Activated CD4-positive, alpha-beta T cell treated with anti-CD3 and anti-CD28 coated beads, Interleukin-2, amount 10 ng/mL, durations not matched to agents 7 days and 5 days (primary cell): ENCODE measurements at regions not wholly inside any gene's neighbourhood (a gene's known extent, or its start where the extent isn't known, plus 50 kb on each side); places are given as distances from the start of the nearest gene placed in this dataset.

Source experiments
- CTCF ChIA-PET: fragments of 350-600 bp; sonication (Branson Sonifier 250); formaldehyde crosslinking; loops from one replicate; lab custom pipeline; 2021; ENCODE audit warnings: antibody characterized with exemption; lab: Charles Lee
- POLR2A ChIA-PET: fragments of 350-600 bp; sonication (Branson Sonifier 250); formaldehyde crosslinking; loops from one replicate; lab custom pipeline; 2021; ENCODE audit warnings: antibody characterized with exemption; lab: Charles Lee
- DNase-seq: peaks from one replicate; pipeline ENCODE4 v3.0.0-alpha.2; 2020
- H3K27ac Mint-ChIP-seq: one replicate; pipeline ENCODE4 v1.8.0; 2021; ENCODE audit warnings: mild to moderate bottlenecking, moderate library complexity, mixed read lengths
- H3K27me3 Mint-ChIP-seq: one replicate; pipeline ENCODE4 v1.8.0; 2021; ENCODE audit warnings: mixed read lengths
- H3K36me3 Mint-ChIP-seq: one replicate; pipeline ENCODE4 v1.8.0; 2021; ENCODE audit warnings: low read depth, mixed read lengths
- H3K4me1 Mint-ChIP-seq: one replicate; pipeline ENCODE4 v1.8.0; 2021; ENCODE audit warnings: mixed read lengths
- H3K4me3 Mint-ChIP-seq: one replicate; pipeline ENCODE4 v1.8.0; 2021; ENCODE audit warnings: mild to moderate bottlenecking, moderate library complexity, mixed read lengths
- H3K9me3 Mint-ChIP-seq: one replicate; pipeline ENCODE4 v1.8.0; 2021; ENCODE audit warnings: mixed read lengths

DNA sequence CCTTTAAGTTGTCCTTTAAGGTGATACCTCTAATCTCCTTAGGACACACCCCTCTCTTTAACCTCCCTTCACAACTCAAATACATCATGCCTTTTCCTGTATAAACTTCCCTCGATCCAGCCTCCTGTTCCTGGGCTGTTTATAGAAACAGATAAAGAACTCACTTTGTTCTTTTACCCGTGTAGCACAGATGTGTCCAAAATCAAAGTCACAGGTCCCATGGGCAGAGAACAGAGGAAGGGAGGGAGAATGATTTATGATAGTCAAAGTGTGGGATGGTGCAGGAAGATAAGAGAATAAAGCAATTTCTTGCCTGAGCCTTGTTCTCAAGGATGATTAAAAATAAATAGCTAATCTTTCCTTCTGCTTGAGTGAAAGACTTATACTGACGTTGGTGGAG lies 50.3 kb upstream of the CABCOCO1 start:
- Mint-ChIP-seq H3K4me3 (no peak overlapping the region), H3K9me3 (no peaks in the 10 kb centered on the region), H3K27ac (no peak overlapping the region), H3K4me1 (no peaks in the 10 kb centered on the region), H3K36me3 (no peaks in the 10 kb centered on the region), H3K27me3 (peaks cover 9% of the 10 kb centered on the region)
- ChIA-PET CTCF (interaction anchor here (0.6 kb wide), 1 partner anchor 776 kb away, joined by 3 read pairs; no protein-coding TSS in a partner anchor), POLR2A (no interaction called here)
- DNase-seq = no peak

DNA sequence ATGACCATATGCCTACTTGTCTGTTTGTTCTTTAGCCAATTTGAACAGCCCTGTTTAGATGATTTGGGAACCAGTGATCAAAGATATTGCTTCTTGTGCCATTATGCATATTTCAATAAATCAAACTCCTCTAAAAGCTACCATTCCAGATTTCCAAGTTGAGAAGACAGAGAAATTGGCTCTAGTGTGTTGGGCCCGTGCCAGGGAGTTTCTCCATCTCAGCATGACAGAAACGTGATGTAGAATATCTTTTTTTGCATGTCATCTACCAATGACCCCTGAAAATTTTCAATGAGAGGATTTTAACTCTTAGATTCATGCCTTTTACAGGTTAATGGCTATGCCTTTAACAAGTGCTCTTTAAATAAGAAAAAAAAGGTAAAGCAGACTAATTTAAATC lies 50.7 kb upstream of the CABCOCO1 start:
- ChIA-PET CTCF (no interaction called here), POLR2A (no interaction called here)
- Mint-ChIP-seq H3K27ac (no peak overlapping the region), H3K4me3 (no peak overlapping the region), H3K27me3 (peaks cover 9% of the 10 kb centered on the region), H3K4me1 (no peaks in the 10 kb centered on the region), H3K9me3 (no peaks in the 10 kb centered on the region), H3K36me3 (no peaks in the 10 kb centered on the region)
- DNase-seq = no peak

DNA sequence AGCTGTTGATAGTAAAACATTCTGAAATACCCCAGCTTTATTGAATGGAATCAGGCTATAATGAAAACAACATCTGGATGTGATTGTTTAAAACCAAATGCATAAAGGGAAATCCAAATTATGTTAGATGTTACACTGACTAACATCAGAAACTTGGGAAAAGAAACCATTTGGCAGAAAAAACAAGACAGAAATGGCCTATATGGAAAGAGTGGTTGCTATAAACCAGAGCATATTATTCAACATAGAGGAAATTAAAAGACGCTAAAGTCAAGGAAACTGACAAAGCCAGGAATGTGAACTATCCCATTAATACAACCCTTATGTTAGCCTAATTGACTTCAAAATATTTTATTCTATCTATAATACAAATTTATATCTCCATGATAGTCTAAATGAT lies 53.0 kb upstream of the CABCOCO1 start:
- Mint-ChIP-seq H3K4me3 (no peak overlapping the region), H3K27ac (no peak overlapping the region), H3K36me3 (no peaks in the 10 kb centered on the region), H3K4me1 (no peaks in the 10 kb centered on the region), H3K9me3 (no peaks in the 10 kb centered on the region), H3K27me3 (peaks cover 12% of the 10 kb centered on the region)
- DNase-seq = no peak
- ChIA-PET POLR2A (no interaction called here), CTCF (no interaction called here)

DNA sequence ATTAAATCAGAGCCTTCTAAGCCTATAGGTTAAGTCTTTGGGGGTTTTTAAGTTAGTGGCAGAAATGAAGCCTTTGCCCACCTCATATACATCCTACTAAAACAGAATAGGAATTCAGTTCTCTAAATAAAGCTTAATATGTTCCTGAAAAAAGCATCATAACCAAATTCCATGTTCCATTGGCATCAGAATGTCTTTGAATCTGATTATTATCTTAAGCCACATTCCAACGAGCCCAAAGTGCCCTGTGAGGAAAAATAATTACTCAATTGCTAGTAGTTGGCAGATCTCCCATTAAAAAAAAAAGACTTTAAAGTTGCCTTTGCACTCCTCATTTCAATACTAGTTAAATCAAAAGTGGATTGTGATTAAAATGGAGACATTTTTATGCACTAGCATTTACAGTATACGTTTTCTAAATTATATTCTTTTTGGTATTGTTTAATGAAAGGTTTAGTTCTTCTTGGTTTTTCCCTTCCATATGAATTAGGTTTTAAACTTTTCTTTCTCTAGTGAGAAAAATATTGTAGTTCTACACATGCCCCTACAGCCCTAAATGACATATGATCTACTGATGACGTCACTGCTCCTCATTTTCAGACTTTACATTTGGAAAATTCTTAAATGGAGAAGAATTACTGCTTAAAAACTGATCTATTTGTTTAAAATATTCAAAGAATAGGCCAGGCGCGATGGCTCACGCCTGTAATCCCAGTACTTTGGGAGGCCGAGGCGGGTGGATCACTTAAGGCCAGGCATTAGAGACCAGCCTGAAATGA lies 54.3 kb upstream of the CABCOCO1 start:
- Mint-ChIP-seq H3K4me3 (no peak overlapping the region), H3K27ac (no peak overlapping the region), H3K9me3 (no peaks in the 10 kb centered on the region), H3K27me3 (peaks cover 12% of the 10 kb centered on the region), H3K36me3 (no peaks in the 10 kb centered on the region), H3K4me1 (no peaks in the 10 kb centered on the region)
- POLR2A ChIA-PET = no interaction called here
- CTCF ChIA-PET = no interaction called here
- no peak for DNase-seq

DNA sequence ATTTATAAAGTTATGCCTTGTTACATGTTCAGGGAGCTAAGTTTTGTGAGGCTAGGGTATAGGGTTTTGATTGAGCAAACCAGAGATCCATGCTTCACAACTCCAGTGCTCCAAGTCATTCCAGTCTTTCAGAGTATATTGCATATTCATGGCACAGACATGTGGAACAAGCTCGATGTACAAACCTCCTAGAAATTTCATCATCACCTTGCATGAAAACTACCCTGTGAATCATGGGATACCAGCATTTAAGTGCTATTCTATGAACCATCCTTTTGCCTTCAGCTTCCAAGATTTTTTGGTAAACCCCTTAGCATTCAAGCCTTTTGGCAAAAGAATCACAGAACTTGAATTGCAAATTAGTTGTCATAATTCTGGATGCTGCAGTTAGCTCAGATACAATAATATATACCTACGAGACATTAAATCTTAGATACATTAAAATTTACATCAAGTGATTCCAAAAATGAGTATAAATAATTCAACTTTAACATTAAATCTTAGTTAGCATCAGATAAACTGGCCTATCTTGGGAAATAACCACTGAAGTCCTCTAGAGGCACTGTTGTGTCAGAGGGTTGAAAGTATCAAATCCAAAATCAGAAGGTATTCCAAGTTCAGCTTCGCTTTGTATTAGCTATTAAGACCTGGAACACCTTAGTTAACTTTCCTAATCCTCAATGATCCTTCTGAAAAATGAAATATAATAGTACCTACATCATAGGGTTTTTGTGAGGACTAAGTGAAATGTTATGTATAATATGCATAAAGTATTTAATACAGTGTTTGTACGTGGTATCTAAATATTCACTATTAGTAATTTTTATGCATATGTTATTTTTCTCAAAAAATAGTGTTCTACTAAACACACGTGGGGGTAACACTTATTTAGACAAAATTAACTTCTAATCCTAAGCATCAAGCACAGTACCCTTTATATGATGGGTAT lies 55.5 kb upstream of the CABCOCO1 start:
- Mint-ChIP-seq H3K4me1 (no peaks in the 10 kb centered on the region), H3K36me3 (no peaks in the 10 kb centered on the region), H3K27ac (no peak overlapping the region), H3K9me3 (no peaks in the 10 kb centered on the region), H3K4me3 (no peak overlapping the region), H3K27me3 (peaks cover 14% of the 10 kb centered on the region)
- POLR2A ChIA-PET = no interaction called here
- no peak for DNase-seq
- CTCF ChIA-PET = interaction anchor here (1.0 kb wide), 1 partner anchor 10 kb away, joined by 3 read pairs; no protein-coding TSS in a partner anchor

DNA sequence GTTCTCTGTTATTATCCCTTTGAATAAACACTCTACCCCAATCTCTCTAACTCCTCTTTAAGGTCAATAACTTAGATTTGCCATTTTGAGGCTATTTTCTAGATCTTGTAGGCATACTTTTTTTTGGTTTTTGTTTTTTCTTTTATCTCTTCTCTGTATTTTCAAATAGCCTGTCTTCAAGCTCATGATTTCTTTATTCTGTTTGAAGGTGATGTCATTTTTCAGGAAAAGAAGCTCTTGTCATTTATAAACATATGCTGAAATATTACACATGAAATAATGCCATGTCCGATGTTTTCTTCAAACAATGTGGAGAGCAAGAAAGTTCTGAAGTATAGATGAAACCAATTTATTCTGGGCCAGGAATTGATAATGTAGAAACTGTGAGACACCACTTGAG lies 57.5 kb upstream of the CABCOCO1 start:
- DNase-seq = no peak
- ChIA-PET POLR2A (no interaction called here), CTCF (no interaction called here)
- no peak overlapping the region for H3K27ac Mint-ChIP-seq
- H3K36me3 Mint-ChIP-seq = no peaks in the 10 kb centered on the region
- H3K9me3 Mint-ChIP-seq = no peaks in the 10 kb centered on the region
- no peaks in the 10 kb centered on the region for H3K4me1 Mint-ChIP-seq
- H3K27me3 Mint-ChIP-seq = peaks cover 5% of the 10 kb centered on the region
- no peak overlapping the region for H3K4me3 Mint-ChIP-seq

DNA sequence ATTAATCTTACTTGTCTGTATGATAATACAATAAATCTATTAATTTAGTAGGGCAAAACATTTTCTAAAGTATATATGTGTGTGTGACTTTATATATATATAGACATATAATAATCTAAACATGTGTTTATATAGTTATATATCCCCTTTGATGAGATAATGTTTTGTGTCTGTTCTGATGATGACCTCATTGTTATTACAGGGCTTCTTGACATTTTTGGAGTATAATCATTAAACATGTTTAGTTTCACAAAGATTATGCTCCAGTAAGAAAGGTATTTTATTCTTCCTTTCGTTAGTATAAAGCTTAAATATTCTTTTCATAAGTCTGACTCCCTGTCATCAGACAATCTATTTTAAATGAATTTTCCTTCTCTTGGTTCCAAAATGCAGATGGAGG lies 62.3 kb upstream of the CABCOCO1 start:
- Mint-ChIP-seq H3K36me3 (no peaks in the 10 kb centered on the region), H3K27ac (no peak overlapping the region), H3K4me1 (no peaks in the 10 kb centered on the region), H3K4me3 (no peak overlapping the region), H3K27me3 (peaks cover 11% of the 10 kb centered on the region), H3K9me3 (no peaks in the 10 kb centered on the region)
- POLR2A ChIA-PET = no interaction called here
- CTCF ChIA-PET = no interaction called here
- DNase-seq = no peak

DNA sequence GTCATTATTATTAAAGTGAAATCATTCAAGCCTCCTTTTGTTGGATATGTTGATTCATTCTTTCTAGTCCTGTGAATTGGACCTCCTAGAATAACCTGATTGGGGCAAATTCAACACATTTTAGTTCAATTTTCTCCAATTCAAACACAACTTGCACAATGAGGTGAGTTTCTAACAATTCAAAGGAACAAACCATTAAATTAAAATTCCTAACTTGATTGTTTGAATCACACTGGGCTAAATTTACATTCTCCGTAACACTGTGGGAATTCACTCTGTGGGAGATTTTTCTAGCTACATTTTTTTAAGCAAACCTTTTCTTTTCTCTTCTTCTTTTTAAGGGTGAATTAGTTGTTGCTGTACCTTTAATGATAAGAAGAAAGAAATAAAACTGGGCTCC lies 68.3 kb upstream of the CABCOCO1 start:
- peaks cover 11% of the 10 kb centered on the region for H3K27me3 Mint-ChIP-seq
- no peak for DNase-seq
- no peak overlapping the region for H3K27ac Mint-ChIP-seq
- no peaks in the 10 kb centered on the region for H3K36me3 Mint-ChIP-seq
- no peaks in the 10 kb centered on the region for H3K9me3 Mint-ChIP-seq
- H3K4me1 Mint-ChIP-seq = no peaks in the 10 kb centered on the region
- POLR2A ChIA-PET = no interaction called here
- CTCF ChIA-PET = no interaction called here
- H3K4me3 Mint-ChIP-seq = no peak overlapping the region

DNA sequence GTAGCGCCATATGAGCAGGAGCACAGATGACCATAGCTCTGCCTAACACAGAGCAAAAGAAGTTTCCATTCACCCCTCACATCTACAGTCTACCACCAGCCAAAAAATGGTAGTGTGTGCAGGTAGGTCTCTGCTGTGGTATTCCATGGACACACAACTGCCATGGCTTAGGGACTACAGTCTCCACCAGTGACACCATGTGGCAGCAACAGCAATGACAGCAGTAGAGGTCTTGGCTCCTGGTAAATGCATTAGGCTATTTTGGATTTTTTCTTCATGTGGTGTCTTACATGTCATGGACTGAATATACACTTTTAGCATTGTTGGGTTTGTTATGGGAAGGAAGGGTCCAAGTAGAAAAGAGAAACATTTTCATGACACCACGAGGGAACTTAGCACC lies 70.1 kb upstream of the CABCOCO1 start:
- Mint-ChIP-seq H3K36me3 (no peaks in the 10 kb centered on the region), H3K27ac (no peak overlapping the region), H3K4me1 (no peaks in the 10 kb centered on the region), H3K4me3 (no peak overlapping the region), H3K27me3 (peaks cover 9% of the 10 kb centered on the region), H3K9me3 (no peaks in the 10 kb centered on the region)
- DNase-seq = no peak
- CTCF ChIA-PET = no interaction called here
- POLR2A ChIA-PET = no interaction called here

DNA sequence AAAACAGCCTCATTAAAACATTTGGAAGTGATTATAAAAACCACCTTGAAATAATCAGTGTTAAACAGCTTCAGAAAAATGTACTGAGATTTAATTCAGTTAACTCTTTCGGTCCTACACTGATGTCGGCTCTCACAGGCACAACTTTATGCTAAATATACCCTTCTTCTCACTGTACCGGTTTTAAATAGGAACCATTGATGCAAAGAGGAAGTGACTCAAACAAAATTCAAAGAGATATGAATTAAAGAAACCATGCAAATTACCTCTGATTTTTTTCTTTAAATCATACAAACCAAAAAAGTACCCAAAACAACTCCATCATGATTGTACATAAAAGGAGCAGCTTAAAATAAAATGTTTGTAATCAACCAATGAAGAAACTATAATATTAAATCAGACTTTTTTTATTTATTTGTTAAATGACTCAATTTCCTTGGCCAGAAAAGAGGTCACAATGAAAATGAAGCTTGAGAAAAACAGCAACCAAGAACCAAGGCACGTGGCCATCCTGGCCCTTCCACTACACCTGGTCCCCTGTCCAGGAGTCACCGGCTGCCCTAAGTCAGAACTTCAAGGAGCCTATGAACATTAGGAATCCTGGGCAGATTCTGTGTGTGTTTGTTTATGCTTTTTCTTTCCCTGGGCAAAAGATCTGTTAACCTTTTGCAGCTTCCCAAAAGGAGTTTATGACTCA lies 73.0 kb upstream of the CABCOCO1 start:
- Mint-ChIP-seq H3K36me3 (no peaks in the 10 kb centered on the region), H3K27ac (no peak overlapping the region), H3K27me3 (peaks cover 3% of the 10 kb centered on the region), H3K4me1 (no peaks in the 10 kb centered on the region), H3K9me3 (no peaks in the 10 kb centered on the region), H3K4me3 (no peak overlapping the region)
- DNase-seq = no peak
- ChIA-PET CTCF (no interaction called here), POLR2A (no interaction called here)

DNA sequence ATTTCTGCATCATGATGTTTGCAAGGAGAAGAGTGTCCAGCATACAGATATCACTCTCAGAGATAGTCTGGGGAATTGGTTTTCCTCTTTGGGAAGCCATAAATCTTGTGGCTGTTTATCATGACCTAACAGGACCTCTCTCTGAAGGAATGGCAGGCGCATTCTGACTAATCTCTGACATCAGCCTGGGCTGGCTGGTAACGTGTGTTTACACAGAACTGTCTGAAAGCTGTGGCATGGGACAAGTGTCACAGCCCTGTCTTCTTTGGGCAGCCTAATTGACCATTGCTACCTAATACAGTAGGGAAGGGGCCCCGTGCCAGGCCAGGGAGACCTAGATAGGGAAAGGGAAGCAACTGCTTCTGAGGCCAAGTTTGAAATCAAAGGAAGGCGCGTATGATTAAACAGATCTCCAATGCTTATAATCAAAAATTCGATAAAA lies 73.9 kb upstream of the CABCOCO1 start:
- ChIA-PET CTCF (no interaction called here), POLR2A (no interaction called here)
- H3K27ac Mint-ChIP-seq = no peak overlapping the region

DNA sequence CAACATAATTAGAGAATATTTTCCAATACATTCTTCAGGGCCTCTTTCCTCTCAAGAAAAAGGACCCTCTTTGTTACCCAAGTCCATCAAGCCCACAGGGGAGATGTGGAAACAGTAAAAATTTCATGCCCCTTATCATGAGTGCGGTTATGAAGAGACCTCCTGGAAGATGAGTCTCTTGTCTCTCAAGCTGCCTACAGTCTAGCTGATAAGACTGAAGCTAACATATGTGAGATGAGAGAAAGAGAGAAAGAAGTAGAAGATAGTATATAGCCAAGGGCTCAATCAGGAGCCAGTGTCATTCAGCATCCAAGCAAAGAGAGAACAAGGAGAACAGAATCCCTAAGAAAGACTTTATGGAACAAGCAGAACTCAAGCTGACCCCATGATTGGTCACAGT lies 75.9 kb upstream of the CABCOCO1 start:
- no peak overlapping the region for H3K27ac Mint-ChIP-seq
- no peaks in the 10 kb centered on the region for H3K36me3 Mint-ChIP-seq
- no peaks in the 10 kb centered on the region for H3K4me1 Mint-ChIP-seq
- POLR2A ChIA-PET = no interaction called here
- H3K4me3 Mint-ChIP-seq = no peak overlapping the region
- no peaks in the 10 kb centered on the region for H3K9me3 Mint-ChIP-seq
- peaks cover 3% of the 10 kb centered on the region for H3K27me3 Mint-ChIP-seq
- CTCF ChIA-PET = no interaction called here
- DNase-seq = no peak

More for the DNA sequence above, 73.9 kb upstream of the CABCOCO1 start:
- Mint-ChIP-seq H3K9me3 (no peaks in the 10 kb centered on the region), H3K4me1 (no peaks in the 10 kb centered on the region), H3K27me3 (peaks cover 3% of the 10 kb centered on the region), H3K36me3 (no peaks in the 10 kb centered on the region), H3K4me3 (no peak overlapping the region)
- no peak for DNase-seq

DNA sequence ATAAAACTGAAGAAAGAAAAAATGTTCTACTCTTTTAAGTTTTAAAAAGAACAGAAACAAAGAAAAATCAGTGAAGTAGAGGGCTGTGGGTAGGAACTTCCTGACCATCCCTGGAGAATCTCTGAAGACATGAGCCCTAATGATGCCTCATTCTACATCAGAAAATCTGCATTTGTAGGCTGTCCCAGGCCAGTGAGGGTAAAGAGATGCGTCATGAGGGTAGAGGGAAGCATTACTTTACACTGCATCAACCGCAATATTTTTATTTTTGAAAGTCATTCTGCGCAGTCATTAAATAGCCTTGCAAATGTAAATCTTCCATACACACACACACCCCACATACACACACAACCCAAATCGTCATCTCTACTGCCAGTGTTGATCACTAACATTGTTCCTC lies 82.1 kb upstream of the CABCOCO1 start:
- DNase-seq = no peak
- POLR2A ChIA-PET = interaction anchor here (0.7 kb wide), 1 partner anchor 144 kb away, joined by 3 read pairs; no protein-coding TSS in a partner anchor
- H3K4me1 Mint-ChIP-seq = no peaks in the 10 kb centered on the region
- H3K4me3 Mint-ChIP-seq = no peak overlapping the region
- CTCF ChIA-PET = no interaction called here
- H3K9me3 Mint-ChIP-seq = no peaks in the 10 kb centered on the region
- H3K27ac Mint-ChIP-seq = no peak overlapping the region
- peaks cover 6% of the 10 kb centered on the region for H3K27me3 Mint-ChIP-seq
- H3K36me3 Mint-ChIP-seq = no peaks in the 10 kb centered on the region
